ENCODE measurements at regions not wholly inside any gene's neighbourhood (a gene's known extent, or its start where the extent isn't known, plus 50 kb on each side); places are given as distances from the start of the nearest gene placed in this dataset.
"Not testable (repeated sequence)": the region's sequence is repeated elsewhere in the genome, so short reads cannot be mapped to it uniquely, and the experiment has no call there.

- TF ChIP-seq, protein P1, sequence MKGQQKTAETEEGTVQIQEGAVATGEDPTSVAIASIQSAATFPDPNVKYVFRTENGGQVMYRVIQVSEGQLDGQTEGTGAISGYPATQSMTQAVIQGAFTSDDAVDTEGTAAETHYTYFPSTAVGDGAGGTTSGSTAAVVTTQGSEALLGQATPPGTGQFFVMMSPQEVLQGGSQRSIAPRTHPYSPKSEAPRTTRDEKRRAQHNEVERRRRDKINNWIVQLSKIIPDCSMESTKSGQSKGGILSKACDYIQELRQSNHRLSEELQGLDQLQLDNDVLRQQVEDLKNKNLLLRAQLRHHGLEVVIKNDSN (IDR thresholded peaks at IDR 0.05; ENCODE audit: borderline replicate concordance, extremely low read length, insufficient read depth, low read depth, low read length), result no peak
- TF ChIP-seq, protein P2, sequence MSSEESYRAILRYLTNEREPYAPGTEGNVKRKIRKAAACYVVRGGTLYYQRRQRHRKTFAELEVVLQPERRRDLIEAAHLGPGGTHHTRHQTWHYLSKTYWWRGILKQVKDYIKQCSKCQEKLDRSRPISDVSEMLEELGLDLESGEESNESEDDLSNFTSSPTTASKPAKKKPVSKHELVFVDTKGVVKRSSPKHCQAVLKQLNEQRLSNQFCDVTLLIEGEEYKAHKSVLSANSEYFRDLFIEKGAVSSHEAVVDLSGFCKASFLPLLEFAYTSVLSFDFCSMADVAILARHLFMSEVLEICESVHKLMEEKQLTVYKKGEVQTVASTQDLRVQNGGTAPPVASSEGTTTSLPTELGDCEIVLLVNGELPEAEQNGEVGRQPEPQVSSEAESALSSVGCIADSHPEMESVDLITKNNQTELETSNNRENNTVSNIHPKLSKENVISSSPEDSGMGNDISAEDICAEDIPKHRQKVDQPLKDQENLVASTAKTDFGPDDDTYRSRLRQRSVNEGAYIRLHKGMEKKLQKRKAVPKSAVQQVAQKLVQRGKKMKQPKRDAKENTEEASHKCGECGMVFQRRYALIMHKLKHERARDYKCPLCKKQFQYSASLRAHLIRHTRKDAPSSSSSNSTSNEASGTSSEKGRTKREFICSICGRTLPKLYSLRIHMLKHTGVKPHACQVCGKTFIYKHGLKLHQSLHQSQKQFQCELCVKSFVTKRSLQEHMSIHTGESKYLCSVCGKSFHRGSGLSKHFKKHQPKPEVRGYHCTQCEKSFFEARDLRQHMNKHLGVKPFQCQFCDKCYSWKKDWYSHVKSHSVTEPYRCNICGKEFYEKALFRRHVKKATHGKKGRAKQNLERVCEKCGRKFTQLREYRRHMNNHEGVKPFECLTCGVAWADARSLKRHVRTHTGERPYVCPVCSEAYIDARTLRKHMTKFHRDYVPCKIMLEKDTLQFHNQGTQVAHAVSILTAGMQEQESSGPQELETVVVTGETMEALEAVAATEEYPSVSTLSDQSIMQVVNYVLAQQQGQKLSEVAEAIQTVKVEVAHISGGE (CRISPR knock-in tag; IDR thresholded peaks at IDR 0.05), result no peak
- TF ChIP-seq ZNF274 (IDR thresholded peaks at IDR 0.05; ENCODE audit: insufficient read depth, insufficient read length), result no peak
- TF ChIP-seq, protein P3, sequence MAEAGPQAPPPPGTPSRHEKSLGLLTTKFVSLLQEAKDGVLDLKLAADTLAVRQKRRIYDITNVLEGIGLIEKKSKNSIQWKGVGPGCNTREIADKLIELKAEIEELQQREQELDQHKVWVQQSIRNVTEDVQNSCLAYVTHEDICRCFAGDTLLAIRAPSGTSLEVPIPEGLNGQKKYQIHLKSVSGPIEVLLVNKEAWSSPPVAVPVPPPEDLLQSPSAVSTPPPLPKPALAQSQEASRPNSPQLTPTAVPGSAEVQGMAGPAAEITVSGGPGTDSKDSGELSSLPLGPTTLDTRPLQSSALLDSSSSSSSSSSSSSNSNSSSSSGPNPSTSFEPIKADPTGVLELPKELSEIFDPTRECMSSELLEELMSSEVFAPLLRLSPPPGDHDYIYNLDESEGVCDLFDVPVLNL (IDR thresholded peaks at IDR 0.05; ENCODE audit: low read depth, low read length), result no peak
Observed at GRCh38 chr2:192413812-192414681, 219.3 kb upstream of the TMEFF2 start (continued).

- H4K20me1 ChIP-seq (ENCODE audit: control insufficient read depth, insufficient read depth); H3K27me3 ChIP-seq (replicated peaks in 1 of 2; ENCODE audit: control insufficient read depth in 2 of 2, insufficient read depth in 2 of 2, low read length in 1 of 2); H3K4me3 ChIP-seq; DNase-seq (ENCODE audit: low read depth, low spot score); H2AFZ ChIP-seq (ENCODE audit: control insufficient read depth, low read depth, low read length); POLR2A ChIA-PET; intact Hi-C loops (cut with micrococcal nuclease; ENCODE audit: unreplicated experiment); H3K79me2 ChIP-seq (ENCODE audit: control insufficient read depth, insufficient read depth, low read length); ATAC-seq; H3K9me3 ChIP-seq (replicated peaks; ENCODE audit: control insufficient read depth, insufficient read depth, low read length); H3K9ac ChIP-seq (ENCODE audit: control insufficient read depth, insufficient read depth, low read length); H3K4me1 ChIP-seq (ENCODE audit: control insufficient read depth, insufficient read depth, low read length); H3K36me3 ChIP-seq (ENCODE audit: control insufficient read depth in 2 of 2, insufficient read depth in 2 of 2, low read length in 1 of 2); CTCF ChIA-PET; BruUV-seq (replicated peaks); RAD21 ChIA-PET (ENCODE audit: unreplicated experiment); H3K4me2 ChIP-seq (ENCODE audit: control insufficient read depth, insufficient read depth); FAIRE-seq; SMC1A ChIA-PET (ENCODE audit: uncharacterized antibody, unreplicated experiment); H3K27ac ChIP-seq (ENCODE audit: control insufficient read depth, insufficient read depth); in situ Hi-C loops (cut with MboI): not testable (repeated sequence)
- 10% methylated on average over 7 of the region's 10 CpGs for WGBS (ENCODE audit: insufficient coverage, insufficient replicate concordance, low lambda C conversion rate, missing lambda C conversion rate)
Observed at GRCh38 chr2:192412866-192413265, 218.1 kb upstream of the TMEFF2 start.

Measured in GM12878 (cell line).